ENCODE measurements at regions not wholly inside any gene's neighbourhood (a gene's known extent, or its start where the extent isn't known, plus 50 kb on each side); places are given as distances from the start of the nearest gene placed in this dataset. TPM values are rescaled to one million over a fixed set of nuclear protein-coding genes. Genes with fewer than 3 reads are reported as not detected.

DNA sequence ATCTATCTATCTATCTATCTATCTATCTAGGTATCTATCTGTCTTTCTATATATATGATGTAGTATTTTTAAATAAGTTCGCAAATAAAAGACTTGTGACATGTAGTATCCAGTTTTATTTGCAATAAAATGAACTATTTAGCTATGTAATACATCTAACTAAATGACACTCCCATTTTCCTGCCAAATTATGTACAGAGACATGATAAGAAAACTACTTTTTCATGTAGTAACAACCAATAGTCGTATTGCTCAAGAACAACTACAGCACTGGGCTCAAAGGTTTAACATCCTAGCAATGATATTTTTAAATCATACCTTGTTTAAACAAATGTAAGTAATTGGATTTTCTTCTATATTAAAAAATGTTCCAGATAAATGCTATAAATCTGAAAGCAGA is 55.5 kb upstream of the FLRT2 start:
- intact Hi-C loops (cut with DNase I), result no loop called here
- Histone ChIP-seq H3K4me3 (no peak overlapping the region), H3K27ac (no peak overlapping the region), H3K4me1 (no peaks in the 10 kb centered on the region), H3K27me3 (no peaks in the 10 kb centered on the region), H3K36me3 (no peaks in the 10 kb centered on the region), H3K9me3 (no peaks in the 10 kb centered on the region)
- TF ChIP-seq POLR2A (IDR thresholded peaks at IDR 0.05) (no peak), CTCF (IDR thresholded peaks at IDR 0.05) (no peak), POLR2AphosphoS5 (IDR thresholded peaks at IDR 0.05; ENCODE audit: insufficient read depth in 1 of 2, low read depth in 1 of 2) (no peak)
- no peak for DNase-seq (ENCODE audit: extremely low spot score in 2 of 2)

DNA sequence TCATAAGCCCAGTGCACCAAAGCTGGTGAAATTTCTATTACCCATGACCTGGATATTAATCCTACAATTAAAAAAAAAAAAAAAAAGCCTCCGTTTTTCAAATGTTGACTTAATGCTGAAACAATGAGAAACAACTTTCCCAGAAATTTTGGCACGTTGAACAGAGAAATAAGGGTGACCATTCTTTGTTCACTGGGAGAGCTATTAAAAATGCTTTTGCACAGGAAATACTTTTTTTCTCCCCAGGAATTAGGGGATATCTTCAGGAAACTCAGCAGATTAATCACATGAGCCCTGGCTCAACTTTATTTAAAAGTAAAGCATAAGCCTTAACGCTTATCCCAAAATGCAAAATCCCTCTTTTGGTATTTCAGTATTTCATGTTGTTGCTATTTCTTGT is 54.8 kb upstream of the FLRT2 start:
- no peak for TF ChIP-seq CTCF (IDR thresholded peaks at IDR 0.05)
- peak in 1 of 2 donors; percentile 47 for TF ChIP-seq POLR2AphosphoS5 (IDR thresholded peaks at IDR 0.05; ENCODE audit: insufficient read depth in 1 of 2, low read depth in 1 of 2)
- intact Hi-C loops (cut with DNase I), result no loop called here
- Histone ChIP-seq H3K27me3 (no peaks in the 10 kb centered on the region), H3K4me1 (no peaks in the 10 kb centered on the region), H3K36me3 (no peaks in the 10 kb centered on the region), H3K4me3 (no peak overlapping the region), H3K9me3 (no peaks in the 10 kb centered on the region), H3K27ac (no peak overlapping the region)
- DNase-seq (ENCODE audit: extremely low spot score in 2 of 2), result no peak

- Histone ChIP-seq H3K27ac (no peak overlapping the region), H3K27me3 (no peaks in the 10 kb centered on the region), H3K4me1 (no peaks in the 10 kb centered on the region), H3K36me3 (no peaks in the 10 kb centered on the region), H3K4me3 (no peak overlapping the region), H3K9me3 (no peaks in the 10 kb centered on the region)
- TF ChIP-seq CTCF (IDR thresholded peaks at IDR 0.05) (no peak), POLR2A (IDR thresholded peaks at IDR 0.05) (no peak)
- intact Hi-C loops (cut with DNase I), result no loop called here
- DNase-seq (ENCODE audit: extremely low spot score in 2 of 2), result no peak
Measured at GRCh38 chr14:85479306-85479705, 50.6 kb upstream of the FLRT2 start.

DNA sequence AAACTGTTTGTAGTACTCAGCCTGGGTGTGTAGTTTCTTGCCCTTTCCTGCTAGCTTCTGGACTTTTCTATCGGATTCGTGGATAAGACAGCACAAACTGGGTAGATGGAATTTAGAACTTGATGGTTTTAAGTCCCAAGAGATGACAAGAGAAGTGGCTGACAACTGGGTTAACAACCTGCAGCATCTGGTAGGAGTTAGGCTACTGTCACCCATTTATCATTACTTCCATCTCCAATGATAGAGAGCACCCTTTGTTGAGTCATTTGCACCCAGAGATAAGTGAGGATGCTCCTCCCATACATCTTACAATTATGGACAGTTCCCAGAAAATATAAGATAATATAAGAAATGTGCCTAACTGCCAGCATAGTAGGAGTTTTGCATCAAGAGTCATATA is 50.2 kb upstream of the FLRT2 start:
- Histone ChIP-seq H3K27ac (no peak overlapping the region), H3K4me1 (no peaks in the 10 kb centered on the region), H3K36me3 (no peaks in the 10 kb centered on the region), H3K27me3 (no peaks in the 10 kb centered on the region), H3K9me3 (no peaks in the 10 kb centered on the region), H3K4me3 (no peak overlapping the region)
- TF ChIP-seq POLR2AphosphoS5 (IDR thresholded peaks at IDR 0.05; ENCODE audit: insufficient read depth in 1 of 2, low read depth in 1 of 2), result no peak
- TF ChIP-seq CTCF (IDR thresholded peaks at IDR 0.05), result no peak
- TF ChIP-seq POLR2A (IDR thresholded peaks at IDR 0.05), result no peak
- no peak for DNase-seq (ENCODE audit: extremely low spot score in 2 of 2)
- intact Hi-C loops (cut with DNase I), result no loop called here

Small RNA genes in the stretch of these regions (small RNA-seq; reads per million reads assigned to genes)
- gene AL161713.1, result not detected
- not detected for gene AL163642.1
- gene RF00017, result not detected
- not detected for gene RNU6-976P
- not detected for gene RNU6ATAC28P
- gene RNU7-51P, result not detected

All from vagina (tissue), 2 donors.